Endothelial cell of umbilical vein (primary cell): ENCODE measurements at regions not wholly inside any gene's neighbourhood (a gene's known extent, or its start where the extent isn't known, plus 50 kb on each side); places are given as distances from the start of the nearest gene placed in this dataset.
"Not testable (repeated sequence)": the region's sequence is repeated elsewhere in the genome, so short reads cannot be mapped to it uniquely, and the experiment has no call there.

ENCODE experiments used
- EZH2 ChIP-seq: IDR thresholded peaks from 2 replicates; pipeline ENCODE4 v1.6.1; 2012; ENCODE audit warnings: borderline replicate concordance, low read depth, mild to moderate bottlenecking, moderate library complexity, low read length, inconsistent platforms; ENCODE audit not compliant: severe bottlenecking
- FOS ChIP-seq: IDR thresholded peaks from 2 replicates; pipeline ENCODE4 v1.6.1; 2011; ENCODE audit warnings: mild to moderate bottlenecking, low read length, moderate library complexity, borderline replicate concordance; ENCODE audit not compliant: insufficient read depth
- GATA2 ChIP-seq: IDR thresholded peaks from 2 replicates; pipeline ENCODE4 v1.7.0; 2011; ENCODE audit warnings: low read depth, mild to moderate bottlenecking, moderate library complexity, mixed read lengths, low read length; ENCODE audit not compliant: insufficient read length, insufficient read depth
- JUN ChIP-seq: IDR thresholded peaks from 2 replicates; pipeline ENCODE4 v1.6.1; 2011; ENCODE audit warnings: borderline replicate concordance, low read depth; ENCODE audit not compliant: insufficient read length, insufficient read depth
- MAX ChIP-seq: IDR thresholded peaks from 2 replicates; pipeline ENCODE4 v1.6.1; 2011; ENCODE audit not compliant: insufficient read depth, insufficient read length
- MYC ChIP-seq: IDR thresholded peaks from one replicate; pipeline ENCODE4 v1.6.1; 2011; ENCODE audit warnings: mild to moderate bottlenecking, low read depth, low read length
- POLR2A ChIP-seq: IDR thresholded peaks from 2 replicates; pipeline ENCODE4 v1.6.1; 2012; ENCODE audit warnings: low read depth, mild to moderate bottlenecking, control low read depth, low read length
- POLR2AphosphoS5 ChIP-seq: IDR thresholded peaks from 2 replicates; pipeline ENCODE4 v1.6.1; 2012; ENCODE audit warnings: low read depth, mild to moderate bottlenecking, control low read depth, low read length, moderate library complexity; ENCODE audit not compliant: insufficient read depth
- TF ChIP-seq, protein P1 (sequence below), 2 donors: IDR thresholded peaks; 1 replicate in 1 of 2; 2 replicates in 1 of 2; pipeline ENCODE4 v1.5.1; 2011; ENCODE audit warnings: low read length in 2 of 2, mild to moderate bottlenecking in 2 of 2, moderate library complexity in 2 of 2, control low read depth in 1 of 2, inconsistent platforms in 1 of 2, low read depth in 1 of 2; ENCODE audit not compliant: insufficient read depth in 1 of 2; ENCODE audit errors: extremely low read depth in 1 of 2

DNA sequence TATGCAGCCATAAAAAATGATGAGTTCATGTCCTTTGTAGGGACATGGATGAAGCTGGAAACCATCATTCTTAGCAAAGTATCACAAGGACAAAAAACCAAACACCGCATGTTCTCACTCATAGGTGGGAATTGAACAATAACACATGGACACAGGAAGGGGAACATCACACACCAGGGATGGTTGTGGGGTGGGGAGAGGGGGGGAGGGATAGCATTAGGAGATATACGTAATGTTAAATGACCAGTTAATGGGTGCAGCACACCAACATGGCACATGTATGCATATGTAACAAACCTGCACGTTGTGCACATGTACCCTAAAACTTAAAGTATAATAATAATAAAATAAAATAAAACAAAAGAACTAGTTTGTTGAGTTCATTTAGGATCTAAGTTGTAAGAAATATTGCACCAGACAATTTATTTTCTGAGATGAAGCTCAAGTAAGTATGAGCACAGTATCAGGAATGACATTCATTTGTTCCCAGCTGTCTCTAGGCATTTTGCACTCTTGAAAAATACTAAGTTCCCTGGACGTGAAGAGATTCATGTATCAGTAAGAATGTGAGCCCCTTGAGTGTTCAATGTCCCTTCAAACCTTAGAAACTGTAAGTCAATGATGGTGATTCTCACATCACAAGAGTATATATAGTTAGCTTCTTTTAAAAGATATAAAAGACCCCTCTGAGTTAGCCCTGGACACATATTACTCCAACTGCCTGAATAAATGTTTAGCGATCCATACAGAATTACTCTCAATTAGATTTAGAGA is 1519.3 kb upstream of the TPTE start:
- TF ChIP-seq, protein P1, sequence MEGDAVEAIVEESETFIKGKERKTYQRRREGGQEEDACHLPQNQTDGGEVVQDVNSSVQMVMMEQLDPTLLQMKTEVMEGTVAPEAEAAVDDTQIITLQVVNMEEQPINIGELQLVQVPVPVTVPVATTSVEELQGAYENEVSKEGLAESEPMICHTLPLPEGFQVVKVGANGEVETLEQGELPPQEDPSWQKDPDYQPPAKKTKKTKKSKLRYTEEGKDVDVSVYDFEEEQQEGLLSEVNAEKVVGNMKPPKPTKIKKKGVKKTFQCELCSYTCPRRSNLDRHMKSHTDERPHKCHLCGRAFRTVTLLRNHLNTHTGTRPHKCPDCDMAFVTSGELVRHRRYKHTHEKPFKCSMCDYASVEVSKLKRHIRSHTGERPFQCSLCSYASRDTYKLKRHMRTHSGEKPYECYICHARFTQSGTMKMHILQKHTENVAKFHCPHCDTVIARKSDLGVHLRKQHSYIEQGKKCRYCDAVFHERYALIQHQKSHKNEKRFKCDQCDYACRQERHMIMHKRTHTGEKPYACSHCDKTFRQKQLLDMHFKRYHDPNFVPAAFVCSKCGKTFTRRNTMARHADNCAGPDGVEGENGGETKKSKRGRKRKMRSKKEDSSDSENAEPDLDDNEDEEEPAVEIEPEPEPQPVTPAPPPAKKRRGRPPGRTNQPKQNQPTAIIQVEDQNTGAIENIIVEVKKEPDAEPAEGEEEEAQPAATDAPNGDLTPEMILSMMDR (IDR thresholded peaks at IDR 0.05; ENCODE audit: extremely low read depth in 1 of 2, insufficient read depth in 1 of 2, low read depth in 1 of 2, low read length in 2 of 2), result not testable (repeated sequence)
- not testable (repeated sequence) for TF ChIP-seq POLR2AphosphoS5, EZH2, JUN, POLR2A, MAX, MYC, GATA2, FOS
